Midbrain (tissue), 1 donor: ENCODE measurements at regions not wholly inside any gene's neighbourhood (a gene's known extent, or its start where the extent isn't known, plus 50 kb on each side); places are given as distances from the start of the nearest gene placed in this dataset.
"Not testable (repeated sequence)": the region's sequence is repeated elsewhere in the genome, so short reads cannot be mapped to it uniquely, and the experiment has no call there.

Experiments
- DNase-seq: peaks from one replicate; lab custom pipeline; 2025; lab: John Stamatoyannopoulos, UW

- DNase-seq, result no peak
These were observed 252.7 kb upstream of the SHH start for GRCh38 chr7:156064971-156065386.

DNA sequence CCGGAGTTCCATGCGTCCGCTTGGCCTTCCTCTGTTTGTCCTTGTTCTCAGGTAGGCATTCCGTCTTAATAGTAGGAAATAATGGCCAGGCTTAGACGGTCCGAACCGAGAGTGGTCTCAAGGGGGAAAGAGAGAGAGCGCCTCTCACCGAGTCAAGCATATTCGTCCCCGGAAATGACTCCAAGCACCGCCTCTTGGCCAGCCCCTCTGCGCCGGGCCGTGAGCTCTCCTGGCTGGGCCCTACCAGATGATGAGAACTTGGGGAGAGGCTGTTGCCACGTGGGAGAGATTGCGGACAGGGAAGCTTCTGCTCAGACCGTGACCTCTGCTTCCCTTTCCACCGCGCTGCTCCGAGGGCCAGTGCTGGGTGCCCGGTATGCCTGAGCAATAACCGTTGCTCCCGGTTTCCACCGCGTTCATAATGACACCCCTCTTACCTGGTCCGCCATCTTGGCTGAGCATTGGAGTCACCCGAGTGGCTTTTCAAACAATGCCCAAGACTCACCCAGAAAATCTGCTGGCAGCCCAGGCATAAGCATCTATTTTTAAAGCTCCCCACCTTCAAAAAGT lies 251.1 kb upstream of the SHH start:
- DNase-seq, result no peak

DNA sequence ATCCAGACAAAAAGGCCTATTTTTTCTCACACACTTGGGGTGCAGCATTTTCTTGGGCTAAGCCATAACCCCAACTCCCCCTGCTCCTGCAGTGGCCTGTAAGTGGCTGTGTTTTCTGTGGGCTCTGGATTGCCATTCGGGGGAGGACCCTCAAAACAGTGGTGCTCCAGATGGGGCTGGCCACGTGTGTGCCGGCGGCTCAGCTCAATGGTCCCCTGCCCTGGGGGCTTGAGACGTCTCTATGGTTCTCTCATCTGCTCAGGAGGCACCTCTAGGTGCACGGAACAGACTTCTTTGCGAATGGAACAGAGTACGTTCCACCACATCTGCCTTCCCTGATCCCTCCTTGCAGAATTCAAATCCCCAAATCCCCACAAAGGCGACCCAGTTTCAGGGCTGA lies 250.0 kb upstream of the SHH start:
- no peak for DNase-seq

GRCh38 chr7:156061689-156062255 lies 249.5 kb upstream of the SHH start:
- no peak for DNase-seq

DNA sequence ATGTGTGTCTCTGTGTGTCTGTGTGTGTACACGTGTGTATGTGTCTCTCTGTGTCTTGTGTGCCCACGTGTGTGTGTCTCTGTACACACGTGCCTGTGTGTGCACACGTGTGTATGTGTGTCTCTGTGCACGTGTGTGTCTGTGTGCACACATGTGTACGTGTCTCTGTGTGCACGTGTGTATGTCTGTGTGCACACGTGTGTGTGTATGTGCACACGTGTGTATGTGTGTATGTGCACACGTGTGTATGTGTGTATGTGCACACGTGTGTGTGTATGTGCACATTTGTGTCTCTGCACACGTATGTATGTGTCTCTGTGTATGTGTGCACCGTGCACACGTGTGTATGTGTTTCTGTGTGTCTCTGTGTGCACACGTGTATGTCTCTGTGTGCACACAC lies 248.7 kb upstream of the SHH start:
- no peak for DNase-seq

DNA sequence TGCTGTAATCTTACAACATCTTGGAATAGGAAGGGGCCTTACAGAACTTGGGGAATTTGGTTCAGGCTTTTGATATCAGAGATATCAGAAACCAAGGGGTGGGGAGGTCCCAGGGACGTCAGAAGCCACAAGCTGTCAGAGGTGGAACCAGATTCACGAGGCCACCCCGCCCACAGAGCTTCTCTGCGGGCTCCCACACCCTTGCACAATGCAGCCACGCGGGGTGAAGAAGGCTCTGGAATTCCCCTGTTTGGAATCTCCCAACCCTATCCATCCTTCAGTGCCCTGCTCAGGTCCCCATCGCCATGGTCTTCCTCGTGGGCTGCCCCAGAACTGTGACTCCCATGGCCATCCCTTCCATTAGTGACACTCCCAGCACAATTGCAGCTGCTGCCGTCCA lies 247.1 kb upstream of the SHH start:
- DNase-seq, result no peak

DNA sequence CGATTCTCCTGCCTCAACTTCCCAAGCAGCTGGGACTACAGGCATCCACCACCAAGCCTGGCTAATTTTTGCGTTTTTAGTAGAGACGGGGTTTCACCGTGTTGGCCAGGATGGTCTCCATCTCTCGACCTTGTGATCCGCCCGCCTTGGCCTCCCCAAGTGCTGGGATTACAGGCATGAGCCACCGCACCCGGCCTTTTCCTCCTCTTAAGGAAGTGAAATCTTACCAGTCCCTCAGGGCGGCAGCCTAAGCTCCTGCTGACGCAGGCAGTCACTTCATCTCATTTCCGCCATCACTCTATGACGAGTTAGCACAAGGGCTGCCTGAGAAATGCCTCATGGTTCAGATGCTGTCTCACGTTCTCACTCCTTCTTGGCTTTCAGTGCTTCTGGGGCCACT lies 246.0 kb upstream of the SHH start:
- DNase-seq, result no peak

DNA sequence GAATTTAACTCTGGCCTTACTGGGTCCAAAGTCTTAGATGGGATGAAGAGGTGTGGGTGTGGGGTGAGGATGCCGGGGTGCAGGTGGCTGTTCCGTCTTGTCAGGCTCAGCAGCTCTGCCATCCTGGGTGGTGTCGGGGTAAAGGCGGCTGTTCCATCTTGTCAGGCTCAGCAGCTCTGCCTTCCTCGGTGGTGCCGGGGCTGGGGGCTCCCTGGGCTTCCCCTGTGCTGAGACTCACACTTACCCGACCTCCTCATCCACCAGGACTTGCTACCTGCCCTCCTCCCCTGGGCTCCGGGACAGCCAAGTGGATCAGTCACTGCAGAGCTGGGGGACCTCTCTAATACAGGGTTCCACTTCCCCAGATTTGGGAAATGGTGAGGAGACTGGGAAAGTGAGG lies 244.3 kb upstream of the SHH start:
- no peak for DNase-seq

DNA sequence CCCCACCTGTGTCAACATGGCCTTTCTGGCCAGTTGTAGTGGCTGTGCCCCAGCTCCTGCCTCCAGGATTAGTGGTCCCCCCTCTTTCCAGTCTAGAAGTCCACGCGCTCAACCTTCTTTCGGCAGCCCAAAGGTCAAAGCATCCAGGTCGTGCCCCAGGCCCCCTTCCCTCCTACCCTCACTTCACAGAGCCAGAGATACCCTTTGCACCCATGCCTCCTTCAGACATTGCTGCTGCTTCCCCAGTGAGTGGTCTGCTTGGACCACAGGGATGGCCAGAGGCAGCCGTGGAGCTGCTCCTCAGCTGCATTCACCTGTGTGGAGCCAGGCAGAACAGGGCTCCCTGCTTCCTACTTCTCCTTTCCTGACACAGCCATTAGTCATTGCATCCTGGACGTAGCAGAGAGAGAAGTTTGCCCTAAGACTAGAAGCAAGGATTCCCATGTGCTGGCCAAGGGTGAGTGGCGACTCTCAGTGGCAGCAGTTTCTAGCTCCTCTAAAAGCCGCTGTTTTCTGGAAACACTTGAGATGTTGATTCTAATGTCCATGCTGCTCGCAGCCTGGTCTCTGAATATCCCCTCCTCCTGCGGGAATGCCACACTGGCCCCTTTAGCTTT lies 243.1 kb upstream of the SHH start:
- DNase-seq, result no peak

DNA sequence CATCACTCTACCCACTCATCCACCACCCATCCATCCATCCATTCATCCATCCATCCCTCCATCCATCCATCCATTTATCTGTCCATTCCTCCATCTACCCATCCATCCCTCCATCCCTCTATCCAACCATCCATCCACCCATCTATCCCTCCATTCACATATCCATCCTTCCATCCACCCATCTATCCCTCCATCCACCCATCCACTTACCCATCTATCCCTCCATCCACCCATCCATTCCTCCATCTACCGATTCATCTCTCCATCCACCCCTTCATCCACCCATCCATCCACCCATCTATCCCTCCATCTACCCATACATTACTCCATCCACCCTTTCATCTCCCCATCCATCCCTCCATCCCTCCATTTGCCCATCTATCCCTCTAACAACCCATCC lies 239.6 kb upstream of the SHH start:
- DNase-seq, result no peak

- no peak for DNase-seq
These were observed 238.6 kb upstream of the SHH start for GRCh38 chr7:156050636-156051569.

DNA sequence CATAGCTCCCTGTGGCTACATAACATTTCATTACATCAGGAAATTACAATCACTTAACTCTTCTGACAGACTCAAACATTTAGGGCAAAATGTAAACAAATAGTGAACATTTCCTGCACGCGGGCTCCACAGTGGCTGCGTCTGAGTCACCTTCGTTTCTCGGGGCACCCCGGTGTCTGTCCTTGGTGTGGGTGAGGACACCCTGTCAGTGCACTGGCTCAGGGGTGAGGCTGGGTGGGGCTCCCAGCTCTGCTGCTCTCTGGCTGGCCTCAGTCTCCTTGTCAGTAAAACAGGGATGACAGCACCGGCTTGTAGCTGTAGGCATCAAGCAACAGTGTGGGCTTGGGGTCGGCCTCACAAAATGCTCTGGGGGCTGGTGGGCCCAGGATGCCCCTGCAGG lies 237.1 kb upstream of the SHH start:
- no peak for DNase-seq

- DNase-seq, result no peak
These were observed 233.8 kb upstream of the SHH start for GRCh38 chr7:156046031-156046560.

GRCh38 chr7:156043416-156044178 lies 231.3 kb upstream of the SHH start:
- no peak for DNase-seq

- DNase-seq, result no peak
These were observed 229.1 kb upstream of the SHH start for GRCh38 chr7:156041398-156041797.

DNA sequence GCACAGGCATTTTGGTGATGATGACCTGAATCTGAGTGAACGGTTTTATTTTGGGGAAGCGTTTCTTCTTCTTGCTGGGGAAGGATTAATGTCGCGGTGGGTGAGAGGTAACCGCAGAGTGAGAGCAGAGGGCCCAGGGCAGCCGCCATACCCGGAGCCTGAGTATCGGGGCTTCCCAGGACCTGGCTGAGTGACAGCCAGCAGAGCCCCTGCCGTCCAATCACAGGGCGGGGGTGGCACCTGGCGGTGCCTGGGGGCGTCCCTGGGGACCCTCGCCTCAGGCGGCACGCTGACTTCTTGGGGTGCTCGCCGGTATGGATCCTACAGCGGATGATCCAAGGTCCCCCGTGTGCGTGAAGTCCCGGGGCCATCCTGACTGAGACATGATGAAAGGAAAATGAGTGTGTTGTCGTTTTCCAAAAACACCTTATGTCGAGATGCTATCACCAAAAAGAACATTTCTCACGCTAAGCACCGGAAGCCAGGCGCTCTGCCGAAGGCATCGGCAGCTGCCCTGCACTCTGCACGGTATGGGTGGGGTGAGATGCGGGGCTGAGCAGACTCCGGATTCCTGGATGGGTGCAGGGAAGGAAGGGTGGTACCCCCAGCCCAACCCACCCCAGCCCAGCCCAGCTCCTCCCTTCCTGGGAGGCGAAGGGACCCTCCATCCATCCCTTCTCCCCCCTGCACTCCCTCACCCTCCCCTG lies 227.9 kb upstream of the SHH start:
- DNase-seq, result no peak

GRCh38 chr7:156039194-156039593 lies 226.9 kb upstream of the SHH start:
- no peak for DNase-seq

DNA sequence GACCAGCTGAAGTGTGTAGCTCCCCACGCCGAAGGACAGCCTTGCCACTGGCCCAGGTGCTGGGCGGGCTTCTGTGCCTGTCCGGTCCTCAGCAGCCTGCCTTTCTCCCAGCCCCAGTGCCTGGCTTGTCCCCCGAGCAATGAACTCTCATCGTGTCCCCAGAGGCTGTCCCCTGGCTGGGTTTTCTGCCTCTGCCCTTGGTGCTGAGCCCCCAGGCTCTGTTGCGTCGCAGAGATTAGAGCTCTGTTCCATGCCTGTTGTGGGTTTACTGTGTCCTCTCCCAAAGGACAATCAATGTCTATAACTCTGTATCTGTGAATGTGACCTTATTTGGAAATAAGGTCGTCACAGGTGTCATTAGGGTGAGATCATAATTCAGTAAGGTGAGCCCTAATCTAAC lies 226.1 kb upstream of the SHH start:
- no peak for DNase-seq

GRCh38 chr7:156036153-156036552 lies 223.9 kb upstream of the SHH start:
- DNase-seq, result no peak

- DNase-seq, result not testable (repeated sequence)
These were observed 223.1 kb upstream of the SHH start for GRCh38 chr7:156035387-156035786.

- no peak for DNase-seq
These were observed 222.1 kb upstream of the SHH start for GRCh38 chr7:156034397-156034796.
